ENCODE measurements at regions not wholly inside any gene's neighbourhood (a gene's known extent, or its start where the extent isn't known, plus 50 kb on each side); places are given as distances from the start of the nearest gene placed in this dataset.
"Not testable (repeated sequence)": the region's sequence is repeated elsewhere in the genome, so short reads cannot be mapped to it uniquely, and the experiment has no call there.

GRCh38 chr10:9913876-9914514 lies 1103.7 kb upstream of the CELF2 start:
- DNase-seq (ENCODE audit: low read depth) = no peak

GRCh38 chr10:9921544-9921943 lies 1096.1 kb upstream of the CELF2 start:
- no peak for DNase-seq (ENCODE audit: low read depth)

DNA sequence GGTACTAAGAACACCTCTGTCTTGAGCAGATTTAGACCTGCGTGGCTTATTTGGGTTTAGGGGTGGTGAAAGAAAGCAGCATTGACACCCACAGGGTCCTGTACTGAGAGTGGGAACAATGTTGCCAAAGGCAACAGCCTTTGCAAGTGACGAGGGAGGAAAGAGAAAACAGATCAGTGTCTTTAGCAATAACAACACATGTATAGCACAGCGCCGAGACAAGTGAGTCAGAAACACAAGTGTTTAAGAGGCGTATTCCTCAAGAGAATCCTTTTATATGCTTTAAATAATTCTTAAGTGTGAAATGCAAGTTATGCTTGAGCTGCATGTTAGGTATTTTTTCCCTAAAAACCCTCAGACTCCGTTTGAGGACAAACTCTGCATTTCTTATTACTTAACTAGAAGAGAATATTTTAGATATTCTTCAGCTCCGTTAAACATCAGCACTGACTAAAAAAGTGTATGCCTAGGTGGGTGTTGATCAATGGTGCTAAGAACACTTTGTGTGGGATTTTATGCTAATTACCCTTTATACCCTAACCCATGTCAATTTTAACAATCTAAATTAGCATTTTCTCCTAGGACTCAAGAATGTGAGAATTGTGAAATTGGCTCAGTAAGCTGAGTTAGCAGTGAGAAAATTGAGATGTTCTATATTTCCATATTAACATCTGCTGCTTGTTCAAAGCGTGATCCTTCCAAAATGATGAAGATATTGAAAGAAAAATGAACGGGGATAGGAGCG lies 1095.4 kb upstream of the CELF2 start:
- DNase-seq (ENCODE audit: low read depth) = no peak

GRCh38 chr10:9926003-9926402 lies 1091.7 kb upstream of the CELF2 start:
- DNase-seq (ENCODE audit: low read depth) = no peak

DNA sequence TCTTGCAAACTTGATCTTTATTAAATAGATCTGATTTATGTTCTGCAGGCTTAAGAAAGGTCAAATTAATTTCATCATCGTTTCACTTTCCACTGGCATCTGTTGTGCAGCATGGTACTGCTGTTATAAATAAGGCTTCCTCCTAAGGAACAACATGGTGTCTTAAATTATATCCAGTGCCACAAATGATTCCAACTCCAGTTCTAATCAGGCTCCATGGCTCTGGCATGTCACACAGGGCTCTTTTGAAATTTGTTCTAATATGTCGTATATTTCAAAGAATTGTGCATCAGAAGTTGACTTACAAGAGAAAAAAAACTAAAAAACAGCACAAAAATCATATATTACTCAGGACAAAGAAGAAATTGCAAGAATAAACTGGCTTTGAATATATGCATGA lies 1090.8 kb upstream of the CELF2 start:
- DNase-seq (ENCODE audit: low read depth) = no peak

DNA sequence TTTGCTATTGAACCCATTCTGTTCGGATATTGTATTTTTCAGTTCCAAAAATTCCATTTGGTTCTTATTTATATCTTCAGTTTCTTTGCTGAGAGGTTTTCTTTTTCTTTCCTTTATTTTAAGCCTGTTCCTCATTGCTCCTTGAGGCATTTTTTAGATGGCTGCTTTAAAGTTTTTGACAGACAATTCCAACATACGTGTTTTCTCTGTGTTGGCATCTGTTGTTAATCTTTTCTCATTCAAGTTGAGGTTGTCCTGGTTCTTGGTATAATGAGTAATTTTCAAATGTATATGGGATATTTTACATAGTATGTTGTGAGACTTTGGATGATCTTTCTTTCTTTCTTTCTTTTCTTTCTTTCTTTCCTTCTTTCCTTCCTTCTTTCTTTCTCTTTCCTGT lies 1078.0 kb upstream of the CELF2 start:
- no peak for DNase-seq (ENCODE audit: low read depth)

DNA sequence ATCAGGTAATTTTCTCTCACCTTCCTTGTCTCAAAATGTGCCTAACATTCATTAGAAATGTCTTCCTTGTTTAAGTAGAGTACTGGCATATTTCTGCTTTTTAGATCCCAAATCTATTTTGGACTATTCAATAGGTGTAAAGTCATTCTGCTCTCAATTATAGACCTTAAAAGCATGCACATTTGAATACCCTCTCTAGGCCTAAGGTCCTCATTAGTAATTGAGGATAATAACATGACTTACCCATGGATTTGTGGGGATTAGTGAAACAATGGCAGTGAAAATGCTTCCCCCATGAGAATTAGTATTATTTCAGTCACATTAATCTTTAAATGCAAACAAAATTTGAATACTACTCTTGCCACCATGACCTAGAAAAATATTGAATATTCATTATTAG lies 1073.0 kb upstream of the CELF2 start:
- DNase-seq (ENCODE audit: low read depth) = no peak

DNA sequence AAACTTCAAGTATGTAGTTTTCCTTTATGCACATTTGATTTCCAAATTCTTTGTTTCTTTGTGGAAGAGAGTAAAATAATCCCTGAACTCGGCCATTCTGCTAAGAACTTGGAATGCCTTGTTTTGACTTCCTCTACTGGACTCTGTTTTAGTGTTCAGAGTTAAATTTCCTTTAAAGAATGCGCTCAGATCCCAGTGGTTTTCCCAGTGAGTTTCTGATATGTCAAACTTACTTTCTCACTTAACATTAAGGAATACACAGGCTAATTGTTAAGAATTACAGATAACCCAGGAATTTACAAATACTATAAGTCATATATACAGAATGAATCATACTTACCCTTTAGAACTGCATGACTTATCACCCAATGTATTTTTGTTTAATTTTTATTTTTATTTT lies 1067.6 kb upstream of the CELF2 start:
- peak; percentile 9 for DNase-seq (ENCODE audit: low read depth)

GRCh38 chr10:9951481-9952257 lies 1066.0 kb upstream of the CELF2 start:
- peak; percentile 87 for DNase-seq (ENCODE audit: low read depth)

- DNase-seq (ENCODE audit: low read depth) = peak; percentile 88
Observed at GRCh38 chr10:9957351-9957750, 1060.3 kb upstream of the CELF2 start.

DNA sequence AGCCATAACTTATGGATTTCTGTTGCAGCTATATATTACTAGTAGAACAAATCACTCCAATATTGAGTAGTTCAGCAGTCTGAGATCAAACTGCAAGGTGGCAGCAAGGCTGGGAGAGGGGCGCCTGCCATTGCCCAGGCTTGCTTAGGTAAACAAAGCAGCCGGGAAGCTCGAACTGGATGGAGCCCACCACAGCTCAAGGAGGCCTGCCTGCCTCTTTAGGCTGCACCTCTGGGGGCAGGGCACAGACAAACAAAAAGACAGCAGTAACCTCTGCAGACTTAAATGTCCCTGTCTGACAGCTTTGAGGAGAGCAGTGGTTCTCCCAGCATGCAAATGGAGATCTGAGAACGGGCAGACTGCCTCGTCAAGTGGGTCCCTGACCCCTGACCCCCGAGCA lies 1059.8 kb upstream of the CELF2 start:
- not testable (repeated sequence) for DNase-seq (ENCODE audit: low read depth)

DNA sequence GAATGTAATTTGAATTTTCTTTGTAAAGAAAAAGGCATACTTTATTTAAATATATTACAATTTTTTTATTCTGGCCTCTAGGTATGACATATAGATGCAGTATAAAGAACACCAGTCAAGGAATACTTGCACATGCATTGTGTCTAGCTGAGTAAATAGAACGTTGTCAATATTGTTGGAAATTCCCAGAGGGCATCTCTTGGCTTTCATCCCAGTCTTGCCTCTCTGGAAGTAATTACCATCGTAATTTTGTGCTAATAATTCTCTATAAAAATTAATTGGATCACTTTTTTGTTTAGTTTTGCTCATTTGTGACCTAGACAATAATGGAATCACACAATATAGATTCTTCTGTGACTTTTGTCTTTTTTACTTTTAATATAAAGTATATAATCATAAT lies 1052.3 kb upstream of the CELF2 start:
- DNase-seq (ENCODE audit: low read depth) = no peak

- DNase-seq (ENCODE audit: low read depth) = no peak
Observed at GRCh38 chr10:9986786-9987185, 1030.9 kb upstream of the CELF2 start.

DNA sequence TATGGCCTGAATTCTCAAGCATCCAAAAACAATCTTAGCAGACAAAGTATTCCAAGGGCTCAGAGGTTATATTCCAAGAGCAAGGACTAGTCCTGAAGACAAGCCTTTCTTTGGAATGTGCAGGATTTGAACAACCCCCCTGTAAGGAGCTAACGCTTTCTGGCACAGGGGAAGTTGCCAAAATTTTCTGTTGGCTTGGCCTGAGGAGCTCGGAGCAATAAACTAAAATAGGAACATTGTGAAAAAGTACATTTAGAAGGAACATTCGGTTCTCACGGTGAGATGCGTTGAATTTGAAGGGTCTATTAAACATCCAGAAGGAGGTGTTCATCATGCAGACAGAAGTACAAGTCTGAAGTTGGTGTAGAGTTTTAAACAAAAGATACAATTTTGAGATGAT lies 1030.5 kb upstream of the CELF2 start:
- no peak for DNase-seq (ENCODE audit: low read depth)

- no peak for DNase-seq (ENCODE audit: low read depth)
Observed at GRCh38 chr10:9992661-9993060, 1025.0 kb upstream of the CELF2 start.

DNA sequence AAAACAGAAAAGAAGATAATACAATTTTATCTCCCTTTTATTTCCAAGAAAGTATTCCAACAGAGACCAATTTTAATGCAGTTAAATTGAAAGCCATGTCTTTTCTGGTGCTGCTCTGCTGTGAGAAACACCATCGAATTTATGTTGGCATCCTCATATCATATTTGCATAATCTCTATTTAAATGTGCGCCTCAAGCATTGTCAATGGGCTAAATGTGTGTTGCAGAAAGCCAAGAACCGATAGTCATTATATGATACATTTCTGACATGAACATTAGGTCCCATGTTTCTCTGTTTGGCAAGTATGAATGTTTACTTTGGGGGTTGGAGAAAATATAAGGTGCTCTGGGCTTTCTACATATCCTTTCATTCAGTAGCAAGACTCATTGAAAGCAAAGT lies 1023.5 kb upstream of the CELF2 start:
- no peak for DNase-seq (ENCODE audit: low read depth)

DNA sequence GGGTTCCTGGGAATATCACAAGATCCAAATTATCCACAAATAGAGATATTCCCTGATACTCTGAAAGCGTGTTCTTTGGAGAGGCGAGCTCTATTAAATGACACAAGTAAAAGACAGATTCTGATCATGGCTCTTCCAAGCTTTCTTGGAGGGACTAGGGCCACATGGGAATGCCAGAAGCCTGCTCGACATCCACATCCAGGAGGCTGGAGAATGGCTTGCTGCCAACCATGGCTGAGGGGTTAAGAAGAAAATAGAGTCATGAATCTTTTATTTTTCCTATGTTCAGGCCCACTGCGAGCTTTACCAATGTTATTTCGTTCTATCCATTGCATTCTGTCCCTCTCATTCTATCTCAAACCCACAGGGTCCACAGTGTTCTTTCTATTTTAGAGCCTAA lies 1018.0 kb upstream of the CELF2 start:
- no peak for DNase-seq (ENCODE audit: low read depth)

DNA sequence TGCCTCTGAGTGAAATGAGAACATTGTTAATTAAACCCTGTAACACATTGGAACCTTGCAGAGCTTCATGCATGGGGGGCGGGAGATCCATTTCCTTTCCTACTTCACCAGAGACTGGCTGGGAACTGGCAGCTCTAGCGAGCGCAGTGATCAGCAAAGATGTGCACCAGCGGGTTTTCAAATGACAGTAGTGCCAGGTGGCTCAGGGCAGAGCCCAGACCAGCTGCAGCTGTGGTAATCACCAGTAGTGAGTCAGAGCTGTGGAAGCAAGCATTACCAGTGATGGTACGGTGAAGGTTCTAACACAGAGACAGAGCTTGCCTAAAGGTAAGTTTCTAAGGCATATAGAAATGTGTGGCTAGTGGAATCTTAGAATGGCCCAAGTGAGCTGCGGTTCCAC lies 1009.7 kb upstream of the CELF2 start:
- no peak for DNase-seq (ENCODE audit: low read depth)

- no peak for DNase-seq (ENCODE audit: low read depth)
Observed at GRCh38 chr10:10010397-10010796, 1007.3 kb upstream of the CELF2 start.

DNA sequence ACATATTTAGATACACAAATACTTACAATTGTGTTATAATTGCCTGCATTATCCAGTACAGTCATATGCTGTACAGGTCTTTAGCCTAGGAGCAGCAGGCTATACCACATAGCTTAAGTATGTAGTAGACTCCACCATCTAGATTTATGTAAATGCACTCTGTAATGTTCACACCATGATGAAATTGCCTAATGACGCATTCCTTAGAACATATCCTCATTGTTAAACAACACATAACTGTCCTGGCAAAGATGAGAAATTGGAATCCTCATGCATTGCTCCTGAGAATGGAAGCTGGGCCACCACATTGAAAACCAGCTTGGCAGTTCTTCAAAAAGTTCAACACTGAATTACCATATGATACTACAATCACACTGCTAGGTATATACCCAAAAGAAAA lies 1002.8 kb upstream of the CELF2 start:
- peak; percentile 13 for DNase-seq (ENCODE audit: low read depth)

DNA sequence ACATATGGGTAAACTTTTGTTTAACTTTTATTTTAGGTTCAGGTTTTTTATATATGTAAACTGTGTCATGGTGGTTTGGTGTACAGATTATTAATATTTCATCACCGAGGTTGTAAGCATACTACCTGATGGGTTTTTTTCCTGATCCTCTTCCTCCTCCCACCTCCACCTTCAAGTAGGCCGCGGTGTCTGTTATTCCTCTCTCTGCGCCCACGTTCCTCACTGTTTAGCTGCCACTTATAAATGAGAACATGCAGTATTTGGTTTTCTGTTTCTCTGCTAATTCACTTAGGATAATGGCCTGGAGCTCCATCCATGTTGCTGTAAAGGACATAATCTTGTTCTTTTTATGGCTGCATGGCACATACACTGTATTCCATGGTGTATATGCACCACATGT lies 1000.0 kb upstream of the CELF2 start:
- DNase-seq (ENCODE audit: low read depth) = no peak

GRCh38 chr10:10020945-10021344 lies 996.7 kb upstream of the CELF2 start:
- DNase-seq (ENCODE audit: low read depth) = no peak

- no peak for DNase-seq (ENCODE audit: low read depth)
Observed at GRCh38 chr10:10032991-10033390, 984.7 kb upstream of the CELF2 start.
